ENCODE measurements at regions not wholly inside any gene's neighbourhood (a gene's known extent, or its start where the extent isn't known, plus 50 kb on each side); places are given as distances from the start of the nearest gene placed in this dataset.

DNA sequence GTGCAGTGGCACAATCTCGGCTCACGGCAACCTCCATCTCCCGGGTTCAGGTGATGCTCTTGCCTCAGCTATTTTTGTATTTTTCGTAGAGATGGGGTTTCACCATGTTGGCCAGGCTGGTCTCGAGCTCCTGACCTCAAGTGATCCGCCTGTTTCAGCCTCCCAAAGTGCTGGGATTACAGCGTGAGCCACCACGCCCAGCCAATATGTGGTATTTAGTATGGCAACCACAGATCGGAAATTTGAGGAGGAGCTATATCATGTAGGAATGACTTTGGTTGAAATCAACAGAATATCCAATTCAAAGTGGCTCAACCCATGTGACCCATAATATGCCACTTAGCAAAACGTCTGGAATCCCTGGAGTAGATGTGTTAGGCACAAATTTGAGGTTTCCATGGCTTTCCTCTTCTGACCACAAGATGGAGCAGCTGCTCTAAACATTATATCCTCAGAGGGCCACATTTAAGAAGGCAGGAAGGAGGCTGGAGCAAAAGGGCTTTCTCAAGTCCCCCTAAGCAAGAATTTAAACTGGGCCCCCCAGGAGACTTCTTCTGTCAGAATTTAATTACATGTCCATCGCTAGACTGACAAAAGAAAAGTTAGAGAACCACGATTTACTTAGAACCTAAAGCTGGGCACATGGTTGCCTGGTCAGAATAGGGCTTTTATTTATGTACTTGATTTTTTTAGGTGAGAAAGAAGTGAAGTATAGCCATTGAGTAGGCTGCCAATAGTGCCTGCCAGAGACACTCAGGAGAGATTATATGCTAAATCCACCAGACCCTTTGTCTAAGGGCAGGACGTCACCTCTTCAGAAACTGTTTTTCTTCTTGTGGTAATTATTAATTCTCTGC lies 49.6 kb upstream of the ITSN2 start:
- in situ Hi-C loops (cut with HindIII; ENCODE audit: low pct_unique_long_range_greater_than_20kb, low sequenced_read_pairs), result no loop called here
- DNase-seq (ENCODE audit: low read depth, low spot score), result peak; percentile 91
